ENCODE measurements at regions not wholly inside any gene's neighbourhood (a gene's known extent, or its start where the extent isn't known, plus 50 kb on each side); places are given as distances from the start of the nearest gene placed in this dataset.

DNA sequence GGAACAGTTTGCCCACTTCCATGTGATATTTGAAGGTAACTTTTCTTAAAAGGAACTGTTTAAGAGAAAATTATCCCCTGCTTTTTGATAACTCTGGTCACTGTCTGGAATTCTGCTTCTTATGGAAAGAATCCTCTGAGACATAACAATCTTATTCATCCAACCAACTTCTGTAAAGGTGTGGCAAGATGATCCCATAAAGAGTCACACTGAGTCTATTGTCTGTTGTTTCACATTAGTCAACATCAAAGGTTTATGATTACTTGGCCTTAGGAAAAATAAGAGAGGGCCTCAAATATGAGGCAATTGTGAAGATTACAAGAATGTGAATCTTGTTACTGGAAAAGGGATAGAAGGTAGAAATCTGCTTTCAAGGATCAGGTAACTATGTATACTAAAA, 88.0 kb upstream of the MAGEB18 start:
- DNase-seq, result no peak

DNA sequence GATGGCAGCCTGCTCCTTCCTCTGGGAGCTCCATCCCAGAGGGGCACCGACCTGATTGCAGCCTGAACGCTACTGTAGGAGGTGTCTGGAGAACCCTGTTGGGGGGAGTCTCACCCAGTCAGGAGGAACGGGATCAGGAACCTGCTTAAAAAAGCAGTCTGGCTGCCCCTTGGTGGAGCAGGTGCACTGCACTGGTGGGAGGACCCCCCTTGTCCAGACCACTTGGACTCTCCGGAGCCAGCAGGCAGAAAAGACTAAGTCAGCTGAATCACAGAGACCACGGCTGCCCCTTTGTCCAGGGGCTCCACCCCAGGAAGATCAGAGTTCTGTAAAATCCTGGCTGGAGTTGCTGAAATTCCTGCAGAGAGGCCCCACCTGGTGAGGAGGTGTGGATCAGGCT, 67.3 kb upstream of the MAGEB18 start:
- DNase-seq, result no peak

DNA sequence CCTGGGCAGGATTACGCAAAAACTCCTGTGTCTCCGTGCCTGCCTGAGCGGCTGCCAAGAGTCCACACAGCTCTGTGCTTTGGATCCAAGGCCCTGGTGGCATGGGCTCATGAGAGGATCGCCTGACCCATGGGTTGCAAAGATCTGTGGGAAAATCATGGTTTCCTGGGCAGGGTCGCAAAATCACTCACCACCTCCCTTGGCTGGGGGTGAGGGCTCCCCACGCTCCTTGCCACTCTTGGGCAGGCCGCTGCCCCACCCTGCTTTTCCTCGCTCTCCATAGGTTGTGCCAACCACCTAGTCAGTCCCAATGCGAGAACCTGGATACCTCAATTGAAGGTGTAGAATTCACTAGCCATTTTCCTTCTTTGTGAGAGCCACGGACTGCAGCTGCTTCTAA, 66.5 kb upstream of the MAGEB18 start:
- DNase-seq, result no peak

DNA sequence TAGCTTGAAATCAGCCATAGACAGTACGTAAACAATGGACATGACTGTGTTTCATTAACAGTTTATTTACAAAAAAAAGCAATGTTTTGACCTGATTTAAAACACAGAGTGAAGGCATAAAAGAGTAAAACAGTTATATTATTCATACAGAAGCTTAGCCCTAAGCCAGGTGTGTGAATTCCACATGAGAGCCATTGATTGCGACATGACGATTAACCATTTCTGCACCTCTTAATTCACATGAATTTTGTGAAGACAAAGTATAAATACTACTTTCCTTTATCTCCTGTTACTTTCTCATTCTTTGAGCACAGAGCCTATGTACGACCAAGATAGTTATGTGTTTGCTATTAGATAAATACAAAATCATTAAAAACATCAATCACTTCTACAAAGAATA, 55.0 kb upstream of the MAGEB18 start:
- DNase-seq, result no peak

All from stimulated activated CD8-positive, alpha-beta memory T cell treated with anti-CD3 and anti-CD28 coated beads, Interleukin-4, amount 100 ng/mL, for 48 hours (primary cell).